LNCAP (cell line): ENCODE measurements at regions not wholly inside any gene's neighbourhood (a gene's known extent, or its start where the extent isn't known, plus 50 kb on each side); places are given as distances from the start of the nearest gene placed in this dataset.

Source experiments
- TF ChIP-seq, protein P1 (sequence below): fragments of 450-650 bp; IDR thresholded peaks from 2 replicates; pipeline ENCODE4 v1.5.1; 2017; ENCODE audit warnings: mild to moderate bottlenecking

DNA sequence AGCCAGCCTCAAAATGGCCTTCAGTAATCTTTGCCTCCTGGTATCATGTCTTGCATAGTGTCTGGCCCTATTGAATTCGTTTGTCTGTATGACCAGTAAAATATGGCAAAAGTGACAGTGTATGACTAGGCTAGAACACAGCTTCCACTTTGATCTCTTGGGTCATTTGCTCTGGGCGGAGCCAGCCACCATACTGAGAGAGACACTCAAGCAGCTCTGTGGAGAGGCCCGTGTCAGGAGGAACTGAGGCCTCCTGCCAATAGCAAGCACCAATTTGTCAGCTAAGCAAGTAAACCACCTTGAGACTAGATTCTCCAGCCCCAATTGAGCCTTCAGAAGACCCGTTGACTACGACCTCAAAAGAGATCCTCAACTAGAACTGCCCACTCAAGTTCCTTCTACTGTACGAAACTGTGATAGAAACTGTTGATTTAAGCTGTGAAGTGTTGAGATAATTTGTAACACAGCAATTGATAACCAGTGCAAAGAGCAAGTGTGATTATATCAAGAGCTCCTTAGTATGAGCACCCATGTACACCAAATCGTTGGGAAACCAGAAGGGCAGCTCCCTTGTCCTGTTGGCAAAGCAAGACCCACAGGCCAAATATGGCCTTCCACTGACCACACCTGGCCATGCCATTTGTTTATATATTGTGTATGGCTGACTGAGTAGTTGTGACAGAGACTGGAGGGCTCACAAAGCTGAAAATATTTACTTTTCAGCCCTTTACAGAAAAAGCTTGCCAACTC, 52.7 kb upstream of the SERBP1 start:
- TF ChIP-seq, protein P1, sequence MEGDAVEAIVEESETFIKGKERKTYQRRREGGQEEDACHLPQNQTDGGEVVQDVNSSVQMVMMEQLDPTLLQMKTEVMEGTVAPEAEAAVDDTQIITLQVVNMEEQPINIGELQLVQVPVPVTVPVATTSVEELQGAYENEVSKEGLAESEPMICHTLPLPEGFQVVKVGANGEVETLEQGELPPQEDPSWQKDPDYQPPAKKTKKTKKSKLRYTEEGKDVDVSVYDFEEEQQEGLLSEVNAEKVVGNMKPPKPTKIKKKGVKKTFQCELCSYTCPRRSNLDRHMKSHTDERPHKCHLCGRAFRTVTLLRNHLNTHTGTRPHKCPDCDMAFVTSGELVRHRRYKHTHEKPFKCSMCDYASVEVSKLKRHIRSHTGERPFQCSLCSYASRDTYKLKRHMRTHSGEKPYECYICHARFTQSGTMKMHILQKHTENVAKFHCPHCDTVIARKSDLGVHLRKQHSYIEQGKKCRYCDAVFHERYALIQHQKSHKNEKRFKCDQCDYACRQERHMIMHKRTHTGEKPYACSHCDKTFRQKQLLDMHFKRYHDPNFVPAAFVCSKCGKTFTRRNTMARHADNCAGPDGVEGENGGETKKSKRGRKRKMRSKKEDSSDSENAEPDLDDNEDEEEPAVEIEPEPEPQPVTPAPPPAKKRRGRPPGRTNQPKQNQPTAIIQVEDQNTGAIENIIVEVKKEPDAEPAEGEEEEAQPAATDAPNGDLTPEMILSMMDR, result no peak

DNA sequence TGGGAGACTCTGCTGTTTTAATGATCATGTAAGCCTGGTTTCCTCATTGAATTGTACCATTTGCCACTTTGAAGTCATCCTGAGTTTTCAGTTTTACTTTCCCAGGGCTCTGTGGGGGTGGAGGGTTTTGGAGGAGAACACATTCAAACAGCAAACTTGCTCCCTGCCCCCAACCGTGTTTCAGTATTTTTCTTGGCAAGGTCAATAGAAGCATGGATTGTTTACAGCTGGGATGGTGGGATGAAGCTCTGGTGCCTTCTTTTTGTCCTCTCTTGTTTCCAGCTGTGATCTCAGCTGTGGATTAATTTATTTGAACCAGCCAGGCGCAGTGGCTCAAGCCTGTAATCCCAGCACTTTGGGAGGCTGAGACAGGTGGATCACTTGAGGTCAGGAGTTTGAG, 54.3 kb upstream of the SERBP1 start:
- TF ChIP-seq, protein P1, result no peak

DNA sequence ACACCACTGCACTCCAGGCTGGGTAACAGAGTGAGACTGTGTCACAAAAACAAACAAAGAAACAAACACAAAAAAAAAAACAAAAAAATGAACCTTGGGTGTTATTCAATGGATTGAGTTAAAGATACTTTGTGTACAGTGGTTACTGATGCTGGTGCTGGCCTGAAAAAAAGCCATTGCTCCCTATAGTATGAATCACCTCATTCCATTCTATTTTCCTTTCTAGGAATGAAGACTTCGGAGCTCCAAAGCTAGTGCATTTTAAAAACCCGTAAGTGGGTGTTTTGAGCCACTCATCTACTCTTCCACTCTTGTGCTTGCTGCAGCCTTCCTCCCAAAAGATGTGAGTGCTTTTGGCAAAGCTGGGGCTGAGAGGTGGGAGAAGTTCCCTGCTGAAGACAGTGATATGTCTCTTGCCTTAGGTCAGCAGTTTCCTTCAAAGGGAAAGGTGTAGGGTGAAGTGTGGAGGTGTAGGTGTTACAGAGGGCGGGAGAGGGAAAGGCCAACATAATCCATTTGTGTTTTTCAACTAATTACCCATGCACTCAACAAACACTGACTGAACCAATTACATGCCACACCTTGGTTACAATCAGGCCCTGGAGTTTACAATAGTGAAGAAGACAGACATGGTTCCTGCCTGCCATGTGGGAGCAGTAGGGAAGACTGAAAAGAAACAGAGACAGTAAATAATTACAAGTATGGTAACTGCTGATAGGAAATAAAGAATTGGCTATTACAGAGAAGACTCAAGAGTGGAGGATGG, 55.0 kb upstream of the SERBP1 start:
- TF ChIP-seq, protein P1, result no peak

DNA sequence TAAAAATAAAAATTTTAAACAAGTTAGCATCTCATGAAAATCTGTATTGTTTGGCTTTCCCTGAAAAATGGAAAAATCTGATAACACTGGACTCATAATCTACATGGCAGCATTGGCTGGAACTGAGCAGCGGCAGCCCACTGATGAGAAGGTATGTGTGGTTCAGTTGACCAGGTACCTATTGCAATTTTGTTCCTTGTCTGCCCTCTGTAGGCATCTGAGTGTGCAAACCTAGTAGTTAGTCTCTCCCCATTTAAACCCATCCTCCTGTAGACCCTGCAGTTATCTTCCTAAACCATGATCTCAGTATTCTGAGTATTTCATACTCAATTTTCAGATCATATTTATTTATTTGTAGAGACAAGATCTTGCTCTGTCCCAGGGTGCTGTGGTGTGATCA, 59.4 kb upstream of the SERBP1 start:
- TF ChIP-seq, protein P1, result peak; percentile 30; the same call in 1 of the 2 replicates

DNA sequence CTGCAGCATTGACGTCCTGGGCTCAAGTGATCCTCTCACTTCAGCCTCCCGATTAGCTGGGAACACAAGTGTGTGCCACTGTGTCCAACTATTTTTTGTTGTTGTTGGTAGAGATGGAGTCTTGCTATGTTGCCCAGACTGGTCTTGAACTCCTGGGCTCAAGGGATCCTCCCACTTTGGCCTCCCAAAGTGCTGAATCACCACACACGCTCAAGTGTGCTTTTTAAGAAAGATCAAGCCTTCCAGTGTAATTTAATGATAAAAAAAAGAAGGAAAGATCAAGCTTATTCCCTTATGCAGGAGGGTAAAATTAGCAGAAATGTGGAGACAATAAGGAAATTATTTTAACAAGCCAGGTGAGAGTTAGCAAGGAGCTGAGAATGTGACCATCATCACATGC, 61.1 kb upstream of the SERBP1 start:
- TF ChIP-seq, protein P1, result no peak

DNA sequence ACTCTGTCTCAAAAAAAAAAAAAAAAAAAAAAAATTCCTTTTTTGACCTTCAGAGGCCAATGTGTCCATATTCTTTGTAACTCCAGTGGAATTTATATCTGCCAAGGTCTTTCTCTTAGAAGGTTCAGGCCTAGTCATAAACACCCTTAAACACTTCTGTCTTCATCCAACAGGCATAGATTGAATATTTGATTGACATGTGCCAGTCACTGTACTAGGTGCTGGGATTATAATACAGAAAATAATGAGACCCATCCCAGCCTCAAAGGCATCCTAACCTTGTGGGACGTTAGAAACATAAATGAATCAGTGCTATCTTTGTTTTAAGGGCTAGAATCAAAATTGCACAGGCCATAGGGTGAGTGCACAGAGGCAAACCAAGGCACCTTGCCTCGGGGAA, 62.9 kb upstream of the SERBP1 start:
- TF ChIP-seq, protein P1, result no peak

DNA sequence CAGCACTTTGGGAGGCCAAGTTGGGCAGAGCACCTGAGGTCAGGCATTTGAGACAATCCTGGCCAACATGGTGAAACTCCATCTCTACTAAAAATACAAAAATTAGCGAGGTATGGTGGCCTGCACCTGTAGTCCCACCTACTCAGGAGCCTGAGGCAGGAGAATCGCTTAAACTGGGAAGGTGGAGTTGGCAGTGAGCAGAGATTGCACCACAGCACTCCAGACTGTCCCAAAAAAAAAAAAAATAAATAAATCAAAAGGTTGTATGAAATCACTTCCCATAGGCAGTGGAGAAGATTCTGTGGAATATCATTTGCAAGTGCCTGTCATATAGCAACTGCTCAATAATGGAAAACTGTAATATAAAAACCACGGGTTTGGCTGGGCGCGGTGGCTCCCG, 65.1 kb upstream of the SERBP1 start:
- TF ChIP-seq, protein P1, result no peak
